ENCODE measurements at regions not wholly inside any gene's neighbourhood (a gene's known extent, or its start where the extent isn't known, plus 50 kb on each side); places are given as distances from the start of the nearest gene placed in this dataset.

GRCh38 chr6:140844167-140844566, 1288.6 kb upstream of the GJE1 start:
- Histone ChIP-seq H3K27ac (ENCODE audit: low read length) (no peak overlapping the region), H3K4me1 (ENCODE audit: control insufficient read depth, insufficient read depth, low read length) (no peaks in the 10 kb centered on the region), H3K9me3 (ENCODE audit: control insufficient read depth, insufficient read depth, low read length) (no peaks in the 10 kb centered on the region), H3K4me3 (ENCODE audit: low read length) (no peak overlapping the region), H3K27me3 (ENCODE audit: control insufficient read depth, insufficient read depth, low read length) (no peaks in the 10 kb centered on the region), H3K36me3 (ENCODE audit: control insufficient read depth, insufficient read depth, low read length) (no peaks in the 10 kb centered on the region)
- no peak for DNase-seq (ENCODE audit: low read depth, low spot score)
- WGBS (ENCODE audit: insufficient coverage, insufficient read length): no CpG with 5 or more reads among the region's 3 CpGs

DNA sequence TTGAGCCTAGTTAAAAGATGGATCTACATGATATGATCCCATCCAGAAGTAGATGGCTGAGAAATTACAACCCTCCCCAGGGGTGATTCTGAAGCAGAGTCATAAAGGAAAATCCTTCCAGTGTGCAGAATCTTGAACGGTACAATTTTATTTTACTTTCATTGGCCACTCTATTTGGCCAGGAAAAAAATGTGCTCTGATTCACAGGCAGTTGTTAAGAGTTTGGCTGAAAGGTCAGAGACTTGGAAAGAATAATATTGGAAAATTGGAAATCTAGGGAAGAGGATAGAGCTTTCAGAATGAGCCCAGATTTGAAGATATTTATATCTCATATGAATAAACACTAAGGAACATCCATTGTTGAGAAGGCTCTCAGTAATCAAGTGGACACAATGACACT, 1299.3 kb upstream of the GJE1 start:
- Histone ChIP-seq H3K36me3 (ENCODE audit: control insufficient read depth, insufficient read depth, low read length) (no peaks in the 10 kb centered on the region), H3K27me3 (ENCODE audit: control insufficient read depth, insufficient read depth, low read length) (no peaks in the 10 kb centered on the region), H3K9me3 (ENCODE audit: control insufficient read depth, insufficient read depth, low read length) (no peaks in the 10 kb centered on the region), H3K4me1 (ENCODE audit: control insufficient read depth, insufficient read depth, low read length) (no peaks in the 10 kb centered on the region), H3K4me3 (ENCODE audit: low read length) (no peak overlapping the region), H3K27ac (ENCODE audit: low read length) (no peak overlapping the region)
- DNase-seq (ENCODE audit: low read depth, low spot score): no peak
- no CpG with 5 or more reads among the region's 1 CpG for WGBS (ENCODE audit: insufficient coverage, insufficient read length)

DNA sequence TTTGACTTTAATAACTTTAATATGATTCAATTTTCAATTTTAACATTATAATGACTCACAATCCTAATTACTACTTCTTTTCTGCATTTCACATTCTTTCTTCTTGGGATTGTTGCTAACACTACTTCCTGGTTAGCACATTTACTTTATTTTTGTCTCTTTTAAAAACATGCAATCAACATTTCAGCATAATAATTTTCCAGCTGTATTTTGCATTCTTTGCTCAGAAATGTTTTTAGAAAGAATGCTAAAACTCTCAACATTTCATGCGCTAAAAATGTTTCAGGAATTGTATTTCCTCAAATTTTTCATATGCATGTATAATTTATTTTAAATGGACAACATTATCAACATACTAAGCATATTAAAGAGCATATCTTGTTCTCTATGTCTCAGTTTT, 1302.1 kb upstream of the GJE1 start:
- no CpG with 5 or more reads among the region's 1 CpG for WGBS (ENCODE audit: insufficient coverage, insufficient read length)
- DNase-seq (ENCODE audit: low read depth, low spot score): no peak
- Histone ChIP-seq H3K4me1 (ENCODE audit: control insufficient read depth, insufficient read depth, low read length) (no peaks in the 10 kb centered on the region), H3K27ac (ENCODE audit: low read length) (no peak overlapping the region), H3K36me3 (ENCODE audit: control insufficient read depth, insufficient read depth, low read length) (no peaks in the 10 kb centered on the region), H3K4me3 (ENCODE audit: low read length) (no peak overlapping the region), H3K9me3 (ENCODE audit: control insufficient read depth, insufficient read depth, low read length) (no peaks in the 10 kb centered on the region), H3K27me3 (ENCODE audit: control insufficient read depth, insufficient read depth, low read length) (no peaks in the 10 kb centered on the region)

DNA sequence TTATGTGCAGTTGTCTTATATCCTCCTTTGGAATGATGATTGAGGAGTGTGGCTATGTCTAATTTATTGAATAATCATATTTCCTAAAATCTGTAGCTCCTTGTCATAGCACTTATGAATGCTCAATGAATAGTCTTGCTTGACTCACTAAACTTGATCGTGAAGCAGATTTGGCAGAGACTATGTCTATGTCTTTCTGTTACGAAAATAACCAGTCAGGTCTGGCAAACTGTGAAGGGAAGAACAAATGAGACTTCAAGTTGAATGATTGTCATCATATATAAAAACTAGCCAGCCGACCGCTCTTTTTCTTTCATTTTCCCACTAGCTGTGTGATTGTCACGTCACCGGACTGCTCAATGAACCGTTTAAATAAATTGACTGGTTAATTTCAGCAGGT, 1303.9 kb upstream of the GJE1 start:
- H3K27me3 ChIP-seq (ENCODE audit: control insufficient read depth, insufficient read depth, low read length): no peaks in the 10 kb centered on the region
- no peaks in the 10 kb centered on the region for H3K9me3 ChIP-seq (ENCODE audit: control insufficient read depth, insufficient read depth, low read length)
- no peaks in the 10 kb centered on the region for H3K36me3 ChIP-seq (ENCODE audit: control insufficient read depth, insufficient read depth, low read length)
- no peaks in the 10 kb centered on the region for H3K4me1 ChIP-seq (ENCODE audit: control insufficient read depth, insufficient read depth, low read length)
- WGBS (ENCODE audit: insufficient coverage, insufficient read length): no CpG with 5 or more reads among the region's 7 CpGs
- H3K27ac ChIP-seq (ENCODE audit: low read length): no peak overlapping the region
- no peak for DNase-seq (ENCODE audit: low read depth, low spot score)
- no peak overlapping the region for H3K4me3 ChIP-seq (ENCODE audit: low read length)

DNA sequence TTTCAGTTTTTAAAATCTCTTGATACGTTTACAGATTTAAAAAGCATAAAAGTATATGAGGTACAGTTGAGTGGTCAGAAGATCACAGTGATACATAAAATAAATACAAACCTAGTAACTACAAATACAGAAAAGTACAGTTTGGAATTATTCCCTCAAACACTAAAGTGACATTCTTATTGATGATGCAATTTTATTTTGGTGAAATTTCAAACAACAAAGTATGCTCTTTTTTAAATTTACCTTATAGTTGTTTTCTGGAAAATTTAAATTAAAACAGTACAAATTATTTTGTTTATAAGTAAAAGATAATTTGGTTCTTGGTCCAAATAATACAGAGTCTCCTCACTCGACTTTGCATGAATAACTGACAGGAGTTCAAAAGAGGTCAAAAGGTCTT, 1305.1 kb upstream of the GJE1 start:
- Histone ChIP-seq H3K9me3 (ENCODE audit: control insufficient read depth, insufficient read depth, low read length) (no peaks in the 10 kb centered on the region), H3K36me3 (ENCODE audit: control insufficient read depth, insufficient read depth, low read length) (no peaks in the 10 kb centered on the region), H3K4me3 (ENCODE audit: low read length) (no peak overlapping the region), H3K4me1 (ENCODE audit: control insufficient read depth, insufficient read depth, low read length) (no peaks in the 10 kb centered on the region), H3K27me3 (ENCODE audit: control insufficient read depth, insufficient read depth, low read length) (no peaks in the 10 kb centered on the region), H3K27ac (ENCODE audit: low read length) (no peak overlapping the region)
- no peak for DNase-seq (ENCODE audit: low read depth, low spot score)
- WGBS (ENCODE audit: insufficient coverage, insufficient read length): no CpG with 5 or more reads among the region's 2 CpGs

DNA sequence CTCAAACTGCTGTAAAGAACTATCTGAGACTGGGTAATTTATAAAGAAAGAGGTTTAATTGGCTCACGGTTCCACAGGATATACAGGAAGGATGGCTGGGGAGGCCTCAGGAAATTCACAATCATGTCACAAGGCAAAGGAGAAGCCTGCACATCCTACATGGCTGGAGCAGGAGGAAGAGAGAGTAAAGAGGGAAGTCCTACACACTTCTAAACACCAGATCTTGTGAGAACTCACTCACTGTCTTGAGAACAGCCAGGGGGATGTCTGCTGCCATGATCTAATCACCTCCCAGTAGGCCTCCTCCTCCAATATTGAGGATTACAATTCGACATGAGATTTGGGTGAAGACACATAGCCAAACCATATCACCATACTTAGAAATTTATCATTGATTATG, 1307.0 kb upstream of the GJE1 start:
- Histone ChIP-seq H3K4me3 (ENCODE audit: low read length) (no peak overlapping the region), H3K36me3 (ENCODE audit: control insufficient read depth, insufficient read depth, low read length) (no peaks in the 10 kb centered on the region), H3K27me3 (ENCODE audit: control insufficient read depth, insufficient read depth, low read length) (no peaks in the 10 kb centered on the region), H3K27ac (ENCODE audit: low read length) (no peak overlapping the region), H3K4me1 (ENCODE audit: control insufficient read depth, insufficient read depth, low read length) (no peaks in the 10 kb centered on the region), H3K9me3 (ENCODE audit: control insufficient read depth, insufficient read depth, low read length) (no peaks in the 10 kb centered on the region)
- WGBS (ENCODE audit: insufficient coverage, insufficient read length): no CpG with 5 or more reads among the region's 2 CpGs
- DNase-seq (ENCODE audit: low read depth, low spot score): no peak

- Histone ChIP-seq H3K27ac (ENCODE audit: low read length) (no peak overlapping the region), H3K36me3 (ENCODE audit: control insufficient read depth, insufficient read depth, low read length) (no peaks in the 10 kb centered on the region), H3K4me1 (ENCODE audit: control insufficient read depth, insufficient read depth, low read length) (no peaks in the 10 kb centered on the region), H3K4me3 (ENCODE audit: low read length) (no peak overlapping the region), H3K9me3 (ENCODE audit: control insufficient read depth, insufficient read depth, low read length) (no peaks in the 10 kb centered on the region), H3K27me3 (ENCODE audit: control insufficient read depth, insufficient read depth, low read length) (no peaks in the 10 kb centered on the region)
- no peak for DNase-seq (ENCODE audit: low read depth, low spot score)
Observed at GRCh38 chr6:140824595-140824994, 1308.1 kb upstream of the GJE1 start.

- no peak overlapping the region for H3K27ac ChIP-seq (ENCODE audit: low read length)
- no peaks in the 10 kb centered on the region for H3K27me3 ChIP-seq (ENCODE audit: control insufficient read depth, insufficient read depth, low read length)
- no CpG with 5 or more reads among the region's 3 CpGs for WGBS (ENCODE audit: insufficient coverage, insufficient read length)
- no peaks in the 10 kb centered on the region for H3K36me3 ChIP-seq (ENCODE audit: control insufficient read depth, insufficient read depth, low read length)
- DNase-seq (ENCODE audit: low read depth, low spot score): no peak
- H3K4me1 ChIP-seq (ENCODE audit: control insufficient read depth, insufficient read depth, low read length): no peaks in the 10 kb centered on the region
- no peak overlapping the region for H3K4me3 ChIP-seq (ENCODE audit: low read length)
- H3K9me3 ChIP-seq (ENCODE audit: control insufficient read depth, insufficient read depth, low read length): no peaks in the 10 kb centered on the region
Observed at GRCh38 chr6:140821196-140821595, 1311.5 kb upstream of the GJE1 start.

GRCh38 chr6:140817176-140817575, 1315.5 kb upstream of the GJE1 start:
- Histone ChIP-seq H3K36me3 (ENCODE audit: control insufficient read depth, insufficient read depth, low read length) (no peaks in the 10 kb centered on the region), H3K4me3 (ENCODE audit: low read length) (no peak overlapping the region), H3K9me3 (ENCODE audit: control insufficient read depth, insufficient read depth, low read length) (no peaks in the 10 kb centered on the region), H3K27ac (ENCODE audit: low read length) (no peak overlapping the region), H3K27me3 (ENCODE audit: control insufficient read depth, insufficient read depth, low read length) (no peaks in the 10 kb centered on the region), H3K4me1 (ENCODE audit: control insufficient read depth, insufficient read depth, low read length) (no peaks in the 10 kb centered on the region)
- no CpG with 5 or more reads among the region's 3 CpGs for WGBS (ENCODE audit: insufficient coverage, insufficient read length)
- no peak for DNase-seq (ENCODE audit: low read depth, low spot score)

- Histone ChIP-seq H3K36me3 (ENCODE audit: control insufficient read depth, insufficient read depth, low read length) (no peaks in the 10 kb centered on the region), H3K9me3 (ENCODE audit: control insufficient read depth, insufficient read depth, low read length) (no peaks in the 10 kb centered on the region), H3K4me3 (ENCODE audit: low read length) (no peak overlapping the region), H3K27me3 (ENCODE audit: control insufficient read depth, insufficient read depth, low read length) (no peaks in the 10 kb centered on the region), H3K27ac (ENCODE audit: low read length) (no peak overlapping the region), H3K4me1 (ENCODE audit: control insufficient read depth, insufficient read depth, low read length) (no peaks in the 10 kb centered on the region)
- no CpG with 5 or more reads among the region's 3 CpGs for WGBS (ENCODE audit: insufficient coverage, insufficient read length)
- DNase-seq (ENCODE audit: low read depth, low spot score): no peak
Observed at GRCh38 chr6:140816681-140817080, 1316.0 kb upstream of the GJE1 start.

- no CpG with 5 or more reads among the region's 2 CpGs for WGBS (ENCODE audit: insufficient coverage, insufficient read length)
- DNase-seq (ENCODE audit: low read depth, low spot score): no peak
- no peak overlapping the region for H3K4me3 ChIP-seq (ENCODE audit: low read length)
- no peaks in the 10 kb centered on the region for H3K4me1 ChIP-seq (ENCODE audit: control insufficient read depth, insufficient read depth, low read length)
- H3K27me3 ChIP-seq (ENCODE audit: control insufficient read depth, insufficient read depth, low read length): no peaks in the 10 kb centered on the region
- H3K9me3 ChIP-seq (ENCODE audit: control insufficient read depth, insufficient read depth, low read length): no peaks in the 10 kb centered on the region
- no peak overlapping the region for H3K27ac ChIP-seq (ENCODE audit: low read length)
- H3K36me3 ChIP-seq (ENCODE audit: control insufficient read depth, insufficient read depth, low read length): no peaks in the 10 kb centered on the region
Observed at GRCh38 chr6:140812636-140813035, 1320.1 kb upstream of the GJE1 start.

Measured in iPS DF 6.9 (cell line).